ENCODE measurements at regions not wholly inside any gene's neighbourhood (a gene's known extent, or its start where the extent isn't known, plus 50 kb on each side); places are given as distances from the start of the nearest gene placed in this dataset.

- TF ChIP-seq CTCF (IDR thresholded peaks at IDR 0.05; ENCODE audit: borderline replicate concordance, insufficient read depth, low read depth, low read length), result no peak
- H3K4me3 ChIP-seq (ENCODE audit: low read depth, low read length), result no peak overlapping the region
Measured at GRCh38 chr13:64725492-64725891, 2504.6 kb downstream of the PCDH9 start.

GRCh38 chr13:64723724-64724123 is 2506.4 kb downstream of the PCDH9 start:
- no peak overlapping the region for H3K4me3 ChIP-seq (ENCODE audit: low read depth, low read length)
- TF ChIP-seq CTCF (IDR thresholded peaks at IDR 0.05; ENCODE audit: borderline replicate concordance, insufficient read depth, low read depth, low read length), result no peak

- H3K4me3 ChIP-seq (ENCODE audit: low read depth, low read length), result no peak overlapping the region
- TF ChIP-seq CTCF (IDR thresholded peaks at IDR 0.05; ENCODE audit: borderline replicate concordance, insufficient read depth, low read depth, low read length), result no peak
Measured at GRCh38 chr13:64718116-64718515, 2512.0 kb downstream of the PCDH9 start.

- no peak overlapping the region for H3K4me3 ChIP-seq (ENCODE audit: low read depth, low read length)
- TF ChIP-seq CTCF (IDR thresholded peaks at IDR 0.05; ENCODE audit: borderline replicate concordance, insufficient read depth, low read depth, low read length), result no peak
Measured at GRCh38 chr13:64716936-64717335, 2513.2 kb downstream of the PCDH9 start.

- H3K4me3 ChIP-seq (ENCODE audit: low read depth, low read length), result no peak overlapping the region
- TF ChIP-seq CTCF (IDR thresholded peaks at IDR 0.05; ENCODE audit: borderline replicate concordance, insufficient read depth, low read depth, low read length), result no peak
Measured at GRCh38 chr13:64709079-64709478, 2521.1 kb downstream of the PCDH9 start.

GRCh38 chr13:64704121-64704649 is 2526.0 kb downstream of the PCDH9 start:
- no peak overlapping the region for H3K4me3 ChIP-seq (ENCODE audit: low read depth, low read length)
- no peak for TF ChIP-seq CTCF (IDR thresholded peaks at IDR 0.05; ENCODE audit: borderline replicate concordance, insufficient read depth, low read depth, low read length)

GRCh38 chr13:64697226-64697625 is 2532.9 kb downstream of the PCDH9 start:
- no peak overlapping the region for H3K4me3 ChIP-seq (ENCODE audit: low read depth, low read length)

More at GRCh38 chr13:64697226-64697625, 2532.9 kb downstream of the PCDH9 start:
- no peak for TF ChIP-seq CTCF (IDR thresholded peaks at IDR 0.05; ENCODE audit: borderline replicate concordance, insufficient read depth, low read depth, low read length)
